GM19463 (cell line): ENCODE measurements at regions not wholly inside any gene's neighbourhood (a gene's known extent, or its start where the extent isn't known, plus 50 kb on each side); places are given as distances from the start of the nearest gene placed in this dataset.
A peak's percentile ranks its signal among the peaks of the same experiment; 100 is the strongest.
"Not testable (repeated sequence)": the region's sequence is repeated elsewhere in the genome, so short reads cannot be mapped to it uniquely, and the experiment has no call there.

Experiments
- ATAC-seq: cut with Tn5 transposase; IDR thresholded peaks from one replicate; pipeline ENCODE4 v1.9.1; 2021; ENCODE audit warnings: mild to moderate bottlenecking, moderate library complexity; ENCODE audit not compliant: unreplicated experiment

DNA sequence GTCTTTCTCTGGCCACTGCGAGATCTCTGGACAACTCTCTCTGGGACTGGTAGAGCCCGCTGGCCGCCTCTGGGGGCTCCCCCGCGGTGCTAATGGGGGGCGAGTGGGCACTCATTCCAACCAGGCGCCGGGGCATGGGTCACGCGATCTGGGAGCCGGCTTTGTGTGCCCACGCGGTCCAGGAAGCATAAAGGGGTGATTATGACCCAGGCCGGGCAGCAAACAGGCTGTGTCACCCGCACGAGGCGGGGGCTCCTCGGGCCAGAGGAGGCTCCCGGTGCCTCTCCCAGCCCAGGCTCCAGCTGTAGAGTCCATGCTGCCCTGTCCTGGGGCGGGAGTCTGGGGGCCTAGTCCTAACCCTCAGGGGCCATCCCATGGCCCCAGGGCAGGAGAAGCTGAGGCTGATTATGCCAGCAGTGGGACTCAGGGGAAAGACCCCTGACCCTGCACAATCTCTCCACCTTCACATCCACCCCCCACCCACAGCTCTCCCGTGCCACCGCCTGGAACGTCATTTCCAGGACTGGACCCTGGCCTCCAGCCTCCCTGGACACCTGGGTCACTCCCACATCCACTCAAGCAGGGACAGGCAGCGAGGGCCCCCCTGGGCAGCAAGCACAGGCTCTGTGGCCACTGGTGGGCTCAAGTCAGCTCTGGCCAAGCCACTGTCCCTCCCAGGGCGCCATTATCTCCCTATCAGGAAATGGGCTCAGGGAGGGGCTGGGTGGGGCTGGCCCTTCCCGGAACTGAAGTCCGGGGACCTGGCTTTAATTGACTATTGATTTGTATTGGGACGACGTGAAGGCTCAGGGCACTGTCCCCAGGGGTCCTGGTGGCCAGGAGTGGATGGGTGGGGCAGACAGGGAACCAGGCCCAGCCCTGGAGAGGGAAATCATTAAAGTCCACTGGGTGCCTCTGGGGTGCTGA lies 50.0 kb downstream of the PTPRS start:
- no peak for ATAC-seq

GRCh38 chr19:5289060-5289990 lies 51.3 kb downstream of the PTPRS start:
- no peak for ATAC-seq

DNA sequence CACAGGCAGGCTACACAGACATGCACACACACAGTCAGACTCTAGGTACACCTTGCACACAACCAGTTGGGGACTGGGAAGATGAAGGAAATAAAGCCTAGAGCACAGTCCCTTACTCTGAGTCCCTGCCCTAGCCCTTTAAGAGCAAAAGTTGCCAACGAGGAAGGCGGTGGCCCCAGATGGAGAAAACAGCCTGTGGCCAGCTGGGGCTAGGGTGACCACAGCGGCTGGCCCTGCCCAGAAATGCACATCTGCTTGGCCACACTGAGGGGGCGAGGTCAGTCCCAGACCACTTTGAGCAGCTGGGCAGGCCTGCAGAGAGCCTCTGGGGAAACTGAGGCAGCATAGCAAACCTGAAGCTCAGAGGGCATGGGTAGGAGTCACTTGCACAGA lies 52.3 kb downstream of the PTPRS start:
- ATAC-seq: no peak

DNA sequence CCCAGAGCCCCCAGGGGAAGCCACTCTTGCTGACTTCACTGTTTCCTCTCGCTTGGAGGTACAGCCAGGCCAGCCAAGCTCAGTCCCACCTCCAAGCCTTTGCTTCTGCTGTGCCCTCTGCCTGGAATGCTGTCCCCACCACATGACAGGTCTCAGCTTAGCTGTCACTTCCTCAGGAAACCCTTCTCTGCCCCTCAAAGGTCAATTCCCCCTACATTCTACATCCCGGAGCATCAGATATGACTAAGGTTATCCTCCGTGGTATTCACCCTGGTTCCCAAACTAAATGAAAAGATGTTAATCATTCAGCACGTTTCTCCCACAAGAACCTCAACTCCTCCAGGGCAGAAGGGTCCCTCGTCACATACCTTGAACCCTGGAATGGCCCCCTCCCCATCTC lies 53.5 kb downstream of the PTPRS start:
- peak; percentile 27 for ATAC-seq

DNA sequence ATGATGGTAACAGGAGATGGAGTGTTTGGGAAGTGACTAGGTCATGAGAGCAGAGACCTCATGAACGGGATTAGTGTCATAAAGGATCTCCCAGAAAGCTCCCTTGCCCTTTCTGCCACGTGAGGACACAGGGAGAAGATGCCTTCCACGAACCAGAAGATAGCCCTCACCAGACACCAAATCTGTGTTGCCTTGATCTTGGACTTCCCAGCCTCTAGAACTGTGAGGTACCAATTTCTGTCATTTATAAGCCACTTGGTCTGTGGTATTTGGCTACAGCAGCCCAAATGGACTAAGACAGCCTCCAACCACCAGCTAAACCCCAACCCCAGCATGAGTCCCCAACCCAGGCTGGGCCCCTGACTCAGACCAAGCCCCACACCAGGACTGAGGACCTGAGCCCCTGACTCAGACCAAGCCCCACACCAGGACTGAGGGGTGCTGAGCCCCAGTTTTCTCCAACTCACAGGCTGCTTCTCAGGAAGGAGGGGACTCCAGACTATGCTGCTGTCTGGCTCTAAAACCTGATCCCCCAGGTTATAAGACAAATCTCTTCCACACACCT lies 54.1 kb downstream of the PTPRS start:
- ATAC-seq: no peak

DNA sequence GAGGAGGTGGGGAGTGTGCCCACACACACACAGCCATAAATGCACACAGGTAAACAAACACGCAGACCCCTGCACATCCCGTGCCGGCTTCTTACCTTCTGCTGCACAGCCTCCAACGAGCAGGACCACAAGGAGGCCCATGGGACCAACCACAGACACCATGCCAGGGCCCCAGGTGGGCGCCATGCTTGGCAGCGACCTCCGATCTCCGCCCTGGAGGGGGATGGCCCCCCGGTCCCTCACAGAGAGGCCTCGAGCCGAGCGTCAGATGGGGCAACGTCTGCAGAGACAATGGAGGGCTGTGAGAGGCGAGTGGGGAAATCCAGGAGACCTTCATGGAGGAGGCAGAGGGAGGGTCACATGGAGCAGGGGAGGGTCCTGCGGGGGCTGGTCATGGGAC lies 54.7 kb downstream of the PTPRS start:
- no peak for ATAC-seq

GRCh38 chr19:5285311-5285710 lies 55.3 kb downstream of the PTPRS start:
- ATAC-seq: no peak

DNA sequence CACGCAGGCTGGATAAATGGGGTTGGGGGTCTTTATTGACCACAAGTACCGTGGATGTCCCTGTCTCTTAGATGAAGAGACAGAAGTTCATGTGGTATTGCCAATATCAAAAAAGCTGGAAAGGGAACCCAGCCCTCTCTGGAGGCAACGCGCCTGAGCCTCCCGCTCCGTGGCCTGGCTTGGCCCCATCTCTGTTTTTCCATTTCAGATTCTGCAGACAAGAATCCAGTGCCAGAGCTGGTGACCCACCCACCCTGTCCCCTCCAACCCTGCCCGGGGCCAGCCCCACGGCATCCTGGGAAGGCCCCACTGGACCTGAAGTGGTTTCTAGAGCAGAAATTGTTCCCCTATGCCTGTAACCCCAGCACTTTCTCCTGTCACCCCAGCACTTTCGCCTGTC lies 57.7 kb downstream of the PTPRS start:
- ATAC-seq: no peak

GRCh38 chr19:5281588-5281987 lies 59.0 kb downstream of the PTPRS start:
- ATAC-seq: no peak

DNA sequence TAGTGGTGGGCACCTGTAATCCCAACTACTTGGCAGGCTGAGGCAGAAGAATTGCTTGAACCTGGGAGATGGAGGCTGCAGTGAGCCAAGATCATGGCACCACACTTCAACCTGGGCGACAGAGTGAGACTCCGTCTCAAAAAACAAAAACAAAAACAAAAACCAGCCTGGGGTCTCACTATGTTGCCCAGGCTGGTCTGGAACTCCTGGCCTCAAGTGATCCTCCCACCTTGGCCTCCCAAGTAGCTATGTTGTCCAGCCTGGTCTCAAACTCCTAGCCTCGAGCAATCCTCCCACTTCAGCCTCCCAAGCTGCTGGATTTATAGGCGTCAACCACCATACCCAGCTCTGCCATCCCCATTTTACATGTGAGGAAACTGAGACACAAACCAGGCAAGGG lies 64.9 kb downstream of the PTPRS start:
- ATAC-seq: not testable (repeated sequence)

DNA sequence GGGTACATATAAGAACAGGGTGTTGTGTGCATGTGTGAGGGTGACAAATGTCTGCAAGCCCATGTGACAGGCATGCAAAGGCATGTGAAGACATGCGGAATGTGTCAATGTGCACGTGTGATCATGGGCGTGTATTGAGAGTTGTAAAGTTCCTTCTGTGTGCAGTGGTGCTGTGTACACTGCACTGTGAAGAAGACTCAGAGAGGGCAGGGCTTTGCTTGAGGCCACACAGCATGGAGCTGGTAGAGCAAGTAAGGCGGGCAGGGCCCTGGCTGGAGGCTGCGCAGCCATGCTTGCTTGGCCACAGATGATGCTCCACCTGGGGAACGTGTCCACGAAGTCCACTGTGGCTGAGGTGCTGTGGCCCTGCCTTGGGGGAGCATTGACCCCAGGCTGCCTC lies 66.8 kb downstream of the PTPRS start:
- ATAC-seq: no peak

GRCh38 chr19:5271145-5271544 lies 69.5 kb downstream of the PTPRS start:
- no peak for ATAC-seq

DNA sequence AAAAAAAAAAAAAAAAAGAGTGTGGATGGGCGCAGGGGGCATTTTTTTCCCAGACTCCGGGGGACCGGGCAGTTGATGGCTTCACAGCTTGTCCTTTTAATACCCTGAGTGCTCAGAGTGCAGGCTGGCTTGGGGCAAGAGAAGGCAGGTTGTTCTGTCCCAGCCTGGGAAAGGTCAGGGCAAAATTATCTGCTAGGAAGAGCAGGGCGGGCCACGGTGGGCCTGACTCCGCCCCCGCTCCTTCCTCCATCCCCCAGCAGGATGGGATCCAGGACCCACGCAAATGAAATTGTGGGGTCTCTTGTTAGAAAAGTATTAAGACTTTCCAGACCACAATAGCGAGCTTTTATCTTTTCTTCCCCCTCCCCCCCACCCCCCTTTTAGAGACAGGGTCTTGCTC lies 70.7 kb downstream of the PTPRS start:
- no peak for ATAC-seq

- ATAC-seq: no peak
These were observed 71.3 kb downstream of the PTPRS start for GRCh38 chr19:5269279-5269678.

DNA sequence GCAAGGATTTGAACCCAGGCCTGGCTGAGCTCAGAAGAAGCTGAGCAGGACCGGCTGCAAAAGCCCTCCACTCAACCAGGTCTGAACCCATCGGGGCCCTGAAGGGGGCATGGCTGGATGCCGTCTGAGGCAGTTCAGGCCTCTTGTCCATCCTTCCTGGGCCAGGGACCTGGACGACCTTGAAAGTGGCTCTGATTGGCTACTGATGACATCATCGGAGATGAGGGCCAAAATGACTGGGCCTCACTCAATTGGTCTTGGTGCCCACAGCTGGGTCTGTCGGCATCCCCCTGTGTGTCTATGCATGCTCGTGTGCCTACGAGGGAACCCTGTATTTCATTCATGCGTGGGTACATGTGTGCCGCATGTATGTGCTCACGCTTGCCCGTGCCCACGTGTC lies 71.8 kb downstream of the PTPRS start:
- no peak for ATAC-seq

DNA sequence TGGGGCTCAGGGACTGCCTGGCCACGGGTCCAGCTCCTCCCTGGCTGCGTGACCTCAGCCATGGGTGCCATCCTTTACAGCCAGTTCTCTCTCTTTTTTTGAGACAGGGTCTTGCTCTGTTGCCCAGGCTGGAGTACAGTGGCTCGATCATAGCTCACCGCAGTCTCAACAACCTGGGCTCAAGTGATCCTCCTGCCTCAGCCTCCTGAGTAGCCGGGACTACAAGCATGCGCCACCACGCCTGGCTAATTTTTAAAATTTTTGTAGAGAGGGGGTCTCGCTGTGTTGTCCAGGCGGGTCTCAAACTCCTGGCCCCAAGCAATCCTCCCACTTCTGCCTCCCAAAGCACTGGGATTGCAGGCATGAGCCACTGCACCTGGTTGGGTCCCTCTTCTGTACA lies 75.4 kb downstream of the PTPRS start:
- ATAC-seq: no peak

GRCh38 chr19:5264453-5264852 lies 76.2 kb downstream of the PTPRS start:
- ATAC-seq: no peak

DNA sequence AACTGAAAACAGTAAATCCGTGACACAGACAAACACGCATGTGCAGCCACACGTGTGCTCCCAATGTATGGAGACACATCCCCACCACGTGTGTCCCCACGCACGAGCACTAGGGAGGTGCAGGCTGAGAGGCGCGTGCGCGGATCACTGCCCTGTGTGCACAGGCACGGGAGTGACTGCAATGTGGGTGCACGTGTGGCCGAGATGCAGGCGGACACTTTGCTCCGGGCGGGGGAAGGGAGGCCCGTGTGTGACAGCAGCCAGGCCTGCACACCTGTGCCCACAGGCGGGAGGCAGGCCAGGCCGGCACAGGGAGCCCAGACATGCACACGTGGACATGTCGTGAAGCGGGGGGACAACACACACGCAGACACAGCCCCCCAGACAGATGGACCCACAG lies 77.0 kb downstream of the PTPRS start:
- ATAC-seq: no peak

GRCh38 chr19:5262721-5263120 lies 77.9 kb downstream of the PTPRS start:
- ATAC-seq: no peak

DNA sequence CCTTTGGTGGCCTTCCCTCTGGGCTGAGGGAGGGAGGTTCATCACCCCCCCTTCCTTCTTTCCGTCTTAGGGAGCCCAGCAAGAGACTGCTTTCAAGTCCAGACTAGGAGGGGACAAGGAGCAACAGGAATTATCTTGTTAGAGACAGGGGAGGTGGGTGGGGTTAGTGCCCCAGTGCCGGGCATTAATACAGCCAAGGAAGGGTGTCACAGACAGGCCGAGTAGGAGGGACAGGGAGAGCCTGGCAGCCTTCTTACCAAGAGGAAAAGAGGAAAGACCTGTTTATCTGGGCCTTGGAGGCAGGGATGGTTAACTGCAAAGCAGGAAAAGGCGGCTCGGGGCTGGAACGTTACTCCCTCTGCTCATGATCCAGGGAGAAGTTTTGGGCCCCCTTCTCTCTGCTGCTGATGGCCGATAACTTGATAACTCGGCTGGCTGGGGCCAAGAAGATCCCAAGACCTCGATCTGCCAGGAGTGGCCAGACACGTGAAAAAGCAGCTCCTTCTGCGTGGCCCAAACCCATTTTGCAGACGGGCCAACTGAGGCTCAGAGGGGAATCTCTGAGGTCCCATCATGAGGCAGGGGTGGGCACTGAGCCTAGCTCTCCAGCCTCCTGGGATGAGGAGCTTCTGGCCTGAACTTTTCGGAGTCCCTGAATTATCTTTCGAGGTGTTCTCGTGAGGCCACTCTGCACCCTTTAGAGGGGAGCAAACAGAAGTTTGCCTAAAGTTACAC lies 79.3 kb downstream of the PTPRS start:
- no peak for ATAC-seq
